Ovary (tissue), 7 donors: ENCODE measurements at regions not wholly inside any gene's neighbourhood (a gene's known extent, or its start where the extent isn't known, plus 50 kb on each side); places are given as distances from the start of the nearest gene placed in this dataset.

Experiments used
- DNase-seq, 5 donors: peaks; one replicate each; pipeline ENCODE4 v3.0.0-alpha.2; 2019 to 2020
- H3K27ac ChIP-seq, 2 donors: fragments of 200-600 bp; one replicate each; pipeline versions ENCODE4 v1.5.1 to v1.8.0; 2019 to 2022
- H3K27me3 ChIP-seq: fragments of 200-600 bp; one replicate; pipeline ENCODE4 v1.8.0; 2022
- H3K36me3 ChIP-seq: fragments of 200-600 bp; sonication (generic); one replicate; pipeline ENCODE4 v1.5.1; 2019
- H3K4me1 ChIP-seq: one replicate; pipeline ENCODE4 v1.8.1; 2013; ENCODE audit warnings: mild to moderate bottlenecking, moderate library complexity; ENCODE audit not compliant: insufficient read depth
- H3K4me3 ChIP-seq: fragments of 200-600 bp; sonication (generic); one replicate; pipeline ENCODE4 v1.5.1; 2017
- H3K9me3 ChIP-seq, 2 donors: fragments of 200-600 bp in 1 of 2; sonication (generic) in 1 of 2; one replicate each; pipeline versions ENCODE4 v1.5.1 to v1.8.1; 2013 to 2019; ENCODE audit warnings: mild to moderate bottlenecking in 1 of 2, moderate library complexity in 1 of 2
- EP300 ChIP-seq: sonication (generic); formaldehyde crosslinking; IDR thresholded peaks from one replicate; pipeline ENCODE4 v1.6.1; 2017; ENCODE audit warnings: antibody characterized with exemption
- POLR2A ChIP-seq: fragments of 450-650 bp; IDR thresholded peaks from one replicate; pipeline ENCODE4 v1.6.1; 2017; ENCODE audit warnings: antibody characterized with exemption, mild to moderate bottlenecking, moderate library complexity
- WGBS, 3 donors: extraction: QIAGEN DNeasy Blood & Tissue Kit in 1 of 3; methylation state at CpG; one replicate each; pipeline versions ENCODE4 v1.1.5 to v1.1.7; 2013 to 2017; 5-methylcytosine and 5-hydroxymethylcytosine counted together
- intact Hi-C, 4 donors: fragments of 100-400 bp; cut with DNase I; formaldehyde crosslinking; loops; one replicate each; pipeline versions ENCODE4 v1.11.0 to v1.15.1; 2022 to 2023
- TF ChIP-seq, protein P1 (sequence below), 3 donors: fragments of 450-650 bp in 2 of 3; fragments of 200-600 bp in 1 of 3; IDR thresholded peaks; one replicate each; pipeline versions ENCODE4 v1.5.1 to v1.8.0; 2016 to 2022; ENCODE audit warnings: antibody characterized with exemption in 3 of 3, mild to moderate bottlenecking in 1 of 3
- donor health status: DM: no; HTN: no; CAD: no; lungs with moderate emphysema.
- donor health status: DM: no; HTN: no; CAD: no.
- donor health status: Bipolar disorder and iron deficiency.
- donor health status: DM: no; HTN: no; CAD: no.
- donor health status: DM: yes; HTN: yes; CAD: no.

DNA sequence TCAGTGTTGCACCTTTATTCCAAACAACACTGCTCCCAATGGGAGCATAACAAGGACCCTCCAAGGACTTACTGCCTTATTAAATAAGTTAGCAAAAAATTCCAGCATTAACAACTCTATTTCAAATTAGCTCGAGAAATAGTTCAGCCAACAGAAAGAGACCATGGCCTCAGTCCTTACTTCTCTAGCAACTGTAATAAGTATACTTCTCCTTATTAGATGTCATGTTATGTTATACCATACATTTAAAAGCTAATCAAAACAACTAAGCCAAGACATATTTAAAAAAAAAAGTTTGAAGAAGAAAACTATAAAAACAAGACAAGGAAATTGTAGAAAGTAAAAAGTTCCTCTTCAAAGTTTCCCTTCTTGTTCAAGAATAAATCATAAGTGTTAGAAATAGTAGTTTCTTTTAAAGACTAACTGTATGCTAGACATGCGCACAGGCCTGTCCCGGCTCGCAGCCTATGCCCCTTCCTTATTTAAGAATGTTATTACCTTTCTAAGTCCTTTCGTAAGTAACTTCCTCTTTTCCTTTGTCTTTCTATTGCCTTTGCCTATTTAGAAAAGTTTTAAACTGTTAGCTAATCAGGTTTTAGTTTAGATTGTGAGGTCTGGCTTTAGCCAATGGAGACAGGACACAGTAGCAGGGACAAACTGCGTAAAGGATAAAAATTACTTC lies 68.6 kb downstream of the RESF1 start:
- Histone ChIP-seq H3K36me3 (no peaks in the 10 kb centered on the region), H3K9me3 (no peaks in the 10 kb centered on the region), H3K4me1 (no peaks in the 10 kb centered on the region), H3K27ac (no peak overlapping the region), H3K4me3 (no peak overlapping the region), H3K27me3 (no peaks in the 10 kb centered on the region)
- WGBS, 3 donors = 93 to 95% (median 94%) methylated on average over 6 of the region's 6 CpGs
- DNase-seq = no peak
- intact Hi-C loops = no loop called here
- TF ChIP-seq EP300 = no peak
- no peak for TF ChIP-seq POLR2A
- TF ChIP-seq, protein P1, sequence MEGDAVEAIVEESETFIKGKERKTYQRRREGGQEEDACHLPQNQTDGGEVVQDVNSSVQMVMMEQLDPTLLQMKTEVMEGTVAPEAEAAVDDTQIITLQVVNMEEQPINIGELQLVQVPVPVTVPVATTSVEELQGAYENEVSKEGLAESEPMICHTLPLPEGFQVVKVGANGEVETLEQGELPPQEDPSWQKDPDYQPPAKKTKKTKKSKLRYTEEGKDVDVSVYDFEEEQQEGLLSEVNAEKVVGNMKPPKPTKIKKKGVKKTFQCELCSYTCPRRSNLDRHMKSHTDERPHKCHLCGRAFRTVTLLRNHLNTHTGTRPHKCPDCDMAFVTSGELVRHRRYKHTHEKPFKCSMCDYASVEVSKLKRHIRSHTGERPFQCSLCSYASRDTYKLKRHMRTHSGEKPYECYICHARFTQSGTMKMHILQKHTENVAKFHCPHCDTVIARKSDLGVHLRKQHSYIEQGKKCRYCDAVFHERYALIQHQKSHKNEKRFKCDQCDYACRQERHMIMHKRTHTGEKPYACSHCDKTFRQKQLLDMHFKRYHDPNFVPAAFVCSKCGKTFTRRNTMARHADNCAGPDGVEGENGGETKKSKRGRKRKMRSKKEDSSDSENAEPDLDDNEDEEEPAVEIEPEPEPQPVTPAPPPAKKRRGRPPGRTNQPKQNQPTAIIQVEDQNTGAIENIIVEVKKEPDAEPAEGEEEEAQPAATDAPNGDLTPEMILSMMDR (IDR thresholded peaks at IDR 0.05) = no peak

- Histone ChIP-seq H3K27me3 (no peaks in the 10 kb centered on the region), H3K4me3 (no peak overlapping the region), H3K9me3 (no peaks in the 10 kb centered on the region), H3K4me1 (peaks cover 4% of the 10 kb centered on the region), H3K36me3 (no peaks in the 10 kb centered on the region), H3K27ac (no peak overlapping the region)
- TF ChIP-seq POLR2A (no peak), EP300 (no peak)
- TF ChIP-seq, protein P1 (IDR thresholded peaks at IDR 0.05) = no peak
- intact Hi-C loops = no loop called here
- WGBS, 3 donors = 94 to 95% (median 95%) methylated on average over 12 of the region's 12 CpGs
- no peak for DNase-seq
Measured at GRCh38 chr12:32030151-32030550, 70.9 kb downstream of the RESF1 start.

GRCh38 chr12:32030676-32031075 lies 71.5 kb downstream of the RESF1 start:
- Histone ChIP-seq H3K27me3 (no peaks in the 10 kb centered on the region), H3K9me3 (no peaks in the 10 kb centered on the region), H3K4me3 (no peak overlapping the region), H3K27ac (no peak overlapping the region), H3K36me3 (no peaks in the 10 kb centered on the region), H3K4me1 (peaks cover 4% of the 10 kb centered on the region)
- WGBS, 3 donors = 86 to 90% (median 88%) methylated on average over 2 of the region's 2 CpGs
- TF ChIP-seq POLR2A (no peak), EP300 (no peak)
- TF ChIP-seq, protein P1 (IDR thresholded peaks at IDR 0.05) = no peak
- no peak for DNase-seq
- intact Hi-C loops = no loop called here

DNA sequence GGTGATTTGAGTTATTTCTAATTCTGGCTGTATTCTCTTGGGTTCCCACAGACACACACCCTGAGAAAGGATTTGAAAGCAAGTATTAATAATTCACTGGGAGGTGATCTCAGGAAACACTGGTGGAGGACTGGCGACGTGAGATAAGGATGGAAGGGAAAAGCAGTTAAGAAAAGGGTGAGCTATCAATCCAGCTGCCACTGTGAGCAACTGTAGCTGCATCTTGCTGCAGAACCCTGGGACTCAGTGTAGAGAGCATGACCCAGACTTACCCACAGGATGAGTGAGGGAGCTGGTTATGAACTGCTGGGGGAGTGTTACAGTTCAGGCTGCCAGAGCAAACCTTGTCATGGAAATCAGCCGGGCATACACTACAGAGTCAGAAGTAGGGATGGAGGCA lies 71.9 kb downstream of the RESF1 start:
- 55 to 65% (median 56%) methylated on average over 3 of the region's 3 CpGs for WGBS, 3 donors
- peaks cover 4% of the 10 kb centered on the region for H3K4me1 ChIP-seq
- intact Hi-C loops = no loop called here
- no peaks in the 10 kb centered on the region for H3K36me3 ChIP-seq
- no peak overlapping the region for H3K4me3 ChIP-seq
- TF ChIP-seq, protein P1 (IDR thresholded peaks at IDR 0.05) = no peak
- no peak for TF ChIP-seq EP300
- TF ChIP-seq POLR2A = no peak
- H3K9me3 ChIP-seq = no peaks in the 10 kb centered on the region
- DNase-seq = no peak
- H3K27me3 ChIP-seq = no peaks in the 10 kb centered on the region
- H3K27ac ChIP-seq = no peak overlapping the region
